CD4-positive, alpha-beta T cell treated with Interleukin-17A for 1 hour (primary cell): ENCODE measurements at regions not wholly inside any gene's neighbourhood (a gene's known extent, or its start where the extent isn't known, plus 50 kb on each side); places are given as distances from the start of the nearest gene placed in this dataset.

Experiments used
- DNase-seq: peaks from one replicate; pipeline ENCODE4 v3.0.0-alpha.2; 2020

- DNase-seq = no peak
Measured at GRCh38 chr22:48952256-48953102, 875.2 kb downstream of the BRD1 start.

- DNase-seq = no peak
Measured at GRCh38 chr22:48951836-48952235, 875.8 kb downstream of the BRD1 start.

GRCh38 chr22:48950151-48950915, 877.3 kb downstream of the BRD1 start:
- DNase-seq = no peak

GRCh38 chr22:48949375-48950149, 878.1 kb downstream of the BRD1 start:
- no peak for DNase-seq

GRCh38 chr22:48948575-48949170, 879.0 kb downstream of the BRD1 start:
- no peak for DNase-seq

GRCh38 chr22:48947636-48948035, 880.0 kb downstream of the BRD1 start:
- DNase-seq = no peak

- DNase-seq = no peak
Measured at GRCh38 chr22:48945621-48946458, 881.8 kb downstream of the BRD1 start.

- no peak for DNase-seq
Measured at GRCh38 chr22:48944751-48945620, 882.7 kb downstream of the BRD1 start.

- no peak for DNase-seq
Measured at GRCh38 chr22:48944433-48944750, 883.3 kb downstream of the BRD1 start.

- no peak for DNase-seq
Measured at GRCh38 chr22:48943567-48944432, 883.9 kb downstream of the BRD1 start.

- no peak for DNase-seq
Measured at GRCh38 chr22:48942698-48943566, 884.7 kb downstream of the BRD1 start.

GRCh38 chr22:48941903-48942575, 885.6 kb downstream of the BRD1 start:
- DNase-seq = no peak

- DNase-seq = no peak
Measured at GRCh38 chr22:48941033-48941902, 886.4 kb downstream of the BRD1 start.

GRCh38 chr22:48940266-48941032, 887.2 kb downstream of the BRD1 start:
- no peak for DNase-seq

- DNase-seq = no peak
Measured at GRCh38 chr22:48939441-48940265, 888.0 kb downstream of the BRD1 start.

GRCh38 chr22:48938741-48939140, 888.9 kb downstream of the BRD1 start:
- no peak for DNase-seq
